HFFc6 (cell line): ENCODE measurements at regions not wholly inside any gene's neighbourhood (a gene's known extent, or its start where the extent isn't known, plus 50 kb on each side); places are given as distances from the start of the nearest gene placed in this dataset.

Source experiments
- DNase-seq: peaks from one replicate; pipeline ENCODE4 v3.0.0-alpha.2; 2018
- H3K27ac Mint-ChIP-seq: 2 replicates; pipeline ENCODE4 v1.8.0; 2020; ENCODE audit warnings: mild to moderate bottlenecking, mixed read lengths
- H3K27me3 Mint-ChIP-seq: 2 replicates; pipeline ENCODE4 v1.8.0; 2021; ENCODE audit warnings: mild to moderate bottlenecking, moderate library complexity, mixed read lengths; ENCODE audit not compliant: insufficient read depth
- H3K36me3 Mint-ChIP-seq: 2 replicates; pipeline ENCODE4 v1.8.0; 2021; ENCODE audit warnings: low read depth, mixed read lengths
- H3K4me1 Mint-ChIP-seq: 2 replicates; pipeline ENCODE4 v1.8.0; 2020; ENCODE audit warnings: low read depth, mixed read lengths
- H3K4me3 Mint-ChIP-seq: 2 replicates; pipeline ENCODE4 v1.8.0; 2020; ENCODE audit warnings: mild to moderate bottlenecking, moderate library complexity, mixed read lengths
- H3K9me3 Mint-ChIP-seq: 2 replicates; pipeline ENCODE4 v1.8.0; 2020; ENCODE audit warnings: mild to moderate bottlenecking, mixed read lengths
- CTCF ChIP-seq: fragments of 200-600 bp; sonication (generic); IDR thresholded peaks from 2 replicates; pipeline ENCODE4 v1.5.0; 2021; ENCODE audit warnings: antibody characterized with exemption, mild to moderate bottlenecking

- Mint-ChIP-seq H3K9me3 (no peaks in the 10 kb centered on the region), H3K36me3 (no peaks in the 10 kb centered on the region), H3K27me3 (peaks cover 1% of the 10 kb centered on the region; the same call in 1 of the 2 replicates), H3K4me1 (peaks cover 36% of the 10 kb centered on the region), H3K4me3 (no peak overlapping the region), H3K27ac (no peak overlapping the region)
- DNase-seq: no peak
- TF ChIP-seq CTCF: no peak
Observed at GRCh38 chr11:57069942-57070341, 81.2 kb downstream of the OR5AK2 start.

GRCh38 chr11:57071829-57072228, 83.1 kb downstream of the OR5AK2 start:
- Mint-ChIP-seq H3K4me1 (peaks cover 36% of the 10 kb centered on the region), H3K9me3 (no peaks in the 10 kb centered on the region), H3K27me3 (peaks cover 2% of the 10 kb centered on the region; the same call in 1 of the 2 replicates), H3K27ac (peak overlapping the region; percentile 66), H3K36me3 (no peaks in the 10 kb centered on the region), H3K4me3 (no peak overlapping the region; the same call in 1 of the 2 replicates)
- DNase-seq: peak; percentile 57
- no peak for TF ChIP-seq CTCF

GRCh38 chr11:57072640-57073039, 83.9 kb downstream of the OR5AK2 start:
- peak; percentile 96 for DNase-seq
- TF ChIP-seq CTCF: no peak
- Mint-ChIP-seq H3K27me3 (peaks cover 2% of the 10 kb centered on the region), H3K9me3 (no peaks in the 10 kb centered on the region), H3K4me1 (peaks cover 36% of the 10 kb centered on the region), H3K27ac (peak overlapping the region; percentile 66), H3K4me3 (no peak overlapping the region; the same call in 1 of the 2 replicates), H3K36me3 (no peaks in the 10 kb centered on the region)

- DNase-seq: peak; percentile 25
- Mint-ChIP-seq H3K36me3 (no peaks in the 10 kb centered on the region), H3K27ac (peak overlapping the region; percentile 41), H3K9me3 (no peaks in the 10 kb centered on the region), H3K4me3 (no peak overlapping the region), H3K27me3 (peaks cover 2% of the 10 kb centered on the region), H3K4me1 (peaks cover 36% of the 10 kb centered on the region)
- no peak for TF ChIP-seq CTCF
Observed at GRCh38 chr11:57073128-57073527, 84.4 kb downstream of the OR5AK2 start.

- Mint-ChIP-seq H3K27ac (no peak overlapping the region), H3K4me1 (no peaks in the 10 kb centered on the region), H3K27me3 (peaks cover 6% of the 10 kb centered on the region), H3K36me3 (no peaks in the 10 kb centered on the region), H3K9me3 (no peaks in the 10 kb centered on the region), H3K4me3 (no peak overlapping the region)
- no peak for TF ChIP-seq CTCF
- no peak for DNase-seq
Observed at GRCh38 chr11:57081356-57081755, 92.6 kb downstream of the OR5AK2 start.

- no peaks in the 10 kb centered on the region for H3K36me3 Mint-ChIP-seq
- no peak overlapping the region for H3K4me3 Mint-ChIP-seq
- H3K27me3 Mint-ChIP-seq: peaks cover 6% of the 10 kb centered on the region
- no peaks in the 10 kb centered on the region for H3K9me3 Mint-ChIP-seq
- no peak for TF ChIP-seq CTCF
- no peak overlapping the region for H3K27ac Mint-ChIP-seq
- H3K4me1 Mint-ChIP-seq: no peaks in the 10 kb centered on the region
- no peak for DNase-seq
Observed at GRCh38 chr11:57082125-57082524, 93.4 kb downstream of the OR5AK2 start.
